ENCODE measurements at regions not wholly inside any gene's neighbourhood (a gene's known extent, or its start where the extent isn't known, plus 50 kb on each side); places are given as distances from the start of the nearest gene placed in this dataset.

GRCh38 chr7:101764221-101764620, 53.2 kb upstream of the CUX1 start:
- TF ChIP-seq CTCF (IDR thresholded peaks at IDR 0.05) (no peak), MYBL2 (CRISPR knock-in tag; IDR thresholded peaks at IDR 0.05) (no peak), MLX (CRISPR knock-in tag; IDR thresholded peaks at IDR 0.05) (no peak), TCF7 (CRISPR knock-in tag; IDR thresholded peaks at IDR 0.05; ENCODE audit: low read depth) (no peak), ATF1 (CRISPR knock-in tag; IDR thresholded peaks at IDR 0.05) (no peak), ZNF532 (CRISPR knock-in tag; IDR thresholded peaks at IDR 0.05; ENCODE audit: borderline replicate concordance) (no peak), NR1H2 (CRISPR knock-in tag; IDR thresholded peaks at IDR 0.05) (no peak), SMAD3 (CRISPR knock-in tag; IDR thresholded peaks at IDR 0.05; ENCODE audit: borderline replicate concordance) (no peak), AFF4 (CRISPR knock-in tag; IDR thresholded peaks at IDR 0.05; ENCODE audit: borderline replicate concordance) (no peak)
